ENCODE measurements at regions not wholly inside any gene's neighbourhood (a gene's known extent, or its start where the extent isn't known, plus 50 kb on each side); places are given as distances from the start of the nearest gene placed in this dataset.
"Not testable (repeated sequence)": the region's sequence is repeated elsewhere in the genome, so short reads cannot be mapped to it uniquely, and the experiment has no call there.

GRCh38 chr18:64401268-64402060 is 252.6 kb upstream of the LINC00305 start:
- DNase-seq: no peak

GRCh38 chr18:64399566-64399965 is 250.7 kb upstream of the LINC00305 start:
- no peak for DNase-seq

DNA sequence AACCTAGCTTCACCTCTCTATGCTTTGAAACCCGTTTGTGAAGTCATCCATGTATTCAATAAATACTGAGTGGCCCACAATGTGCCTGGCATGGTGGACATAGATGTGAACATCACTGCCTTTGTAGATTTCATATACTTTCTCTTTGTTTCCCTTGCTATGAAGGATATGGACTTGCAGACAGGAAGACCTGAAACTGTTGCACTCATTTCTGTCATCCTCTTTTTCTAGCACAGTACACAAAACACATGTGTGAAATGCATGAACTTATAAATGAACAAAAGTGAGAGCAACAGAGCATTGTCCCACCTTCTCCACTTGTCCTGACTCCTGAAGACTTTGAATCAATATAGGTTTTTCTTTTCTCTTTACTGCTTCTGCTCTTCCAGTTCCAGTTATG is 249.4 kb upstream of the LINC00305 start:
- no peak for DNase-seq

GRCh38 chr18:64392202-64392601 is 243.3 kb upstream of the LINC00305 start:
- DNase-seq: no peak

- DNase-seq: no peak
Measured at GRCh38 chr18:64384101-64384500, 235.2 kb upstream of the LINC00305 start.

DNA sequence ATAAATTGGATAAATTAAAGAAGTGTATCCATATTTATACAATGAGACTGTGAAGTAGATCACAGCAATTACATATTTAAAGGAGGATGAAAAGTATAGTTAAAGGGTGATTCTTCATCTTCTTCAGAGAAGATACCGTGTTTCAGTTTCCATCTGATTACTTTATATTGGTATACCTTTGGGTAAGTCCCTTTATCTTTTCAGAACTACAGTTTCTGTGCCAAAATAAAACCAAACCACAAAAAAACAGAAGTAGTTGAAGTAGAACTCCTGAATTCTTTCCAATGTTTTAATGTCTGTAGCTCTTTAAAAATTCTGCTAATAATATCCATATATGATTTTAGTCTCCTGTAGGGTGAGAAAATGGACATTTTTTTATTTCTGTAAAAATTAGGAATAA is 231.2 kb upstream of the LINC00305 start:
- no peak for DNase-seq

GRCh38 chr18:64379662-64380061 is 230.8 kb upstream of the LINC00305 start:
- DNase-seq: no peak

DNA sequence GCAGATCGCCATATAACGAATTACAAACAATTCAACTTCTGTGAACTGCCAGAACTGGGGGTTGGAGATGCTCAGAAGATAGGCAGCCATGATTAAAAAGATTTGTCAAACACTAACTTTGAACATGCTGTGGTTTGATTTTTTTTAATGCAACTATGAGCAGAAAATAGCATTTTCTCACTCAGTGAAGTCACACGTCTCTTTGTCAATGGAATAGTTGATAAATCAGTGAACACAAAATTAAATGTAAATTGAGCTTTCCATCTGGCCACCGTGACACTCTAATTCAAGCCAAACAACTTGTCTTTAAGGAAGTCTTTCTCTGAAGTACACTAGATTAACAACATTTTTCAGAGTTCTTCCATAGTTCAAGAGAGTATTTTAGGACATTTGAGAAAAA is 228.6 kb upstream of the LINC00305 start:
- no peak for DNase-seq

DNA sequence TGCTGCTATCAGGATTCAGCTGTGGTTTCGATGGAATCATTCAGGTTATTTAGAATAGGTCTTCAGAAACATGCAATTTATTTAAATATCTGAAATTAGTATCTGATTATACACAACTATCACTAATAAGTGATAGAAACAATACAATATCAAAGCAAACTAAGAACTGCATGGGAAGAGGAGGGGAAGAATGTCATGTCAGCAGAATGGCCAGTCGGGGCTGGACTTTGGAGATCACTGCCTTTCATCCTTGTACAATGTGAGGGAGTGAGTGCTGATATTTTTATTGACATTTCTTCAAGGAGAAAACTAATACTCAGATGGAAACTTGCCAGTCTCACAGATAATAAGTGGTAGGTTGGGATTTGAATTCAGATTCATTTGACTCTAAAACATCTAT is 224.0 kb upstream of the LINC00305 start:
- no peak for DNase-seq

DNA sequence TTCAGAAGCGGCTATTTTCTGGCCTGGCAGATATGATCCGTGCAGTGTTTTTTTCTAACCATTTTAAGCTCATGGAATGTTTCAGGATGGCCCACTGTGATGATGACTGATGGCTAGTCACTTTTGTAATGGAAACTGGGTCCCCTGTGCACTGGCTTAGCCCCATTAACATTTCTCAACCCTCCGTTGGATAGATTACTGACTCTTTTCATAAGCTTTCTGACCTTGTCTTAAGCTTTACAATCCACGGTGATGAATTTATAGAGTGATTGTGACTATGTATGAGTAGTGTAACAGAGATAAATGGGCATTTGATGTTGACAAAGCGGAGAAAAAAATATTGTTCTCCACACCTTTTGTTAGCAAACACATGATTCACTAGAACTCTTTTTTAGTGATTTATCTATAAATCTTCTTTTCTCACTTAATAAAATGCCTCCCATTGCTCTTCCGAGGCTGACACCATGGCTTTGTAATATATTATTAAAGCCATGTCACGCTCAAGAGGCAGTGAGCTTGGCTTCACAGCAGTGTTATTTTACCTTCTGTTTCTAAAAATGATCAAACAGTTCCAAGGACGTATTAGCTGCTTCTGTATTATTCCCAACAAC is 221.0 kb upstream of the LINC00305 start:
- not testable (repeated sequence) for DNase-seq

DNA sequence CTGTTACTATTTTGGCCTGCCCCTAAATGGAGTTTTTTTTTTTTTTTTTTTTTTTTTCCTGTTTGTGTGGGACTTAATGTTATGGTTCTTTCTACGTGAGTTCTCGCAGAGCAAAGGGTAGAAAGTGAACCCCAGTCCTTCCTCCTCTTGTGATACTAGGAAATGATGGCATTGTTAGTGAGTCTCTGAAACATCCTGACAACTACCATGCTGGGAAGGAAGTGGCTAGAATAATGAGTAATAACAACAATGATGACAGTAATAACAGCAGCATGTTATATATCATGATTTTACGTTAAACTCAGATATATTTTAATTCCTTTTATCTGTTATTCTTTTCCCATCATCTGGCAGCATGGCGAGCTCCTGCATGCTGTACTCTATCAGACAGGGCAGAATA is 216.2 kb upstream of the LINC00305 start:
- DNase-seq: no peak

- DNase-seq: no peak
Measured at GRCh38 chr18:64337673-64338072, 188.8 kb upstream of the LINC00305 start.

GRCh38 chr18:64337018-64337417 is 188.1 kb upstream of the LINC00305 start:
- no peak for DNase-seq

DNA sequence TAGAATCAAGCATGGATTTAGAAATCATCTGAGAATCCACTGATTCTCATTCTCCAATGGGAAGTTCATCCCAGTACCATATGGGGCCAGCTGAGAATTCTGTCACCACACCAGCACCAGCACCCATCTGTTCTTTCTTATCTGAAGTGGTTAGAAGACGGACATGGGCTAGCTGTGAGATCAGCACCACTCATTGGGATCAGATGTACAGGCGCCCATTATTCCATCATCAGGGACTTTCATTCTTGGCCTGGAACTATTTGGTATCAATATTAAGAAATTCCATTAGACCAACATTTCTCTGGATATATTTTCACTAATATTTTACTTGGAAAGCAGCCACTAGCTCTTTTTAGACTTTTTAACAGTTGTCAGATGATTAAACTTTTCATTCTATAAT is 185.9 kb upstream of the LINC00305 start:
- no peak for DNase-seq

GRCh38 chr18:64333584-64333983 is 184.7 kb upstream of the LINC00305 start:
- no peak for DNase-seq

- no peak for DNase-seq
Measured at GRCh38 chr18:64332835-64333234, 183.9 kb upstream of the LINC00305 start.

- DNase-seq: no peak
Measured at GRCh38 chr18:64331419-64331818, 182.5 kb upstream of the LINC00305 start.

DNA sequence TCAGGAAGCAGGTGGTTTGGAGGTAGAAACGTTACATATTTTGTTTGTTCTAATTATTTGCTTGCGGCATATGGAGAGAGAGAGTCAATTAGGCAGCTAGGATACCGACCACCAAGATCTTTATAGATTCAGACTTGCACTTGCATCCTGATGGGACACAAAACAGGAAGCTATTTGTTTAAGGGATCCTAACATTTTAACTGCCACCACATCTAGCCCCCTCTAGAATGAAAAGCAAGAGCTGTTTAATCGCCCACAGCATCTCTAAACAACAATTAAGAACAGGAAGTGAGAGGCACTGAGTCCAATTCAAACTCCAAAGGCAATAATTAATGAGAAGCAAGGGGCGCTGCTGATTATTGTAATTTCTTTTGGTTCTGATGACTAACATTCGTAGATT is 182.0 kb upstream of the LINC00305 start:
- no peak for DNase-seq

DNA sequence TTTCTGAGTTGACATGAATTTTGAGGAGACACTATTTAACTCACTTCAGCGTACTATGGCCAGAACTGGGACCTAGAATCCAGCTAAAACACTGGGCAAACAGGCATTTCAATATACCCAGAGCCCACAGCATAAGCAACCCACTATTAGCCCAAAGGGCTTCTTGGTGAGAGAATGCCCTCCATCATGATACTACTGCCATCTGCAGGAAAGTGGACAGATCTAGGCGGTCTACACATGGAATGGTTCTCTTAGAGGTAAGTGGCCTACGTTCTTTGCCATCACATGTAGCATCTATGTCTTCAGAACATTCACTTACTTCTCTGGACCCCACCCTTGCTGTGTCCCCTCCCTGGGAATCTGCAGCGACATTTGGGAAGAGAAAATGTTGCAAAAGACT is 181.3 kb upstream of the LINC00305 start:
- no peak for DNase-seq

GRCh38 chr18:64322189-64322588 is 173.3 kb upstream of the LINC00305 start:
- no peak for DNase-seq

GRCh38 chr18:64318547-64318946 is 169.7 kb upstream of the LINC00305 start:
- no peak for DNase-seq

DNA sequence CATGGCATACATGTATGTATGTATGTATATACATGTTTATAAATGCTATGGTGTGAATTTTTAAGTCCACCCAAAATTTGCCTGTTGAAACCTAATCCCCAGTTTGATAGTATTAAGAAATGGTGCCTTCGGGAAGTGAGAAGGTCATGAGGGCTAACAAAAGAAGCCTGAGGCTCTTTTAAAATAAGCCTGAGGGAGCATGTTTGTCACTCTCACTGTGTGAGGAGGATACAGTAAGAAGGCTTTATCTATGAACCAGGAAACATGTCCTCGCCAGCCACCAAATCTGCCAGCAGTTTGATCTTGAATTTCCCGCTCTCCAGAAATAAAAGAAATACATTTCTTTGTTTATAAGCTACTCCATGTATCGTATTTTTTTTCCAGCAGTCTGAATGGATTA is 163.0 kb upstream of the LINC00305 start:
- DNase-seq: no peak

GRCh38 chr18:64295839-64296238 is 147.0 kb upstream of the LINC00305 start:
- no peak for DNase-seq

DNA sequence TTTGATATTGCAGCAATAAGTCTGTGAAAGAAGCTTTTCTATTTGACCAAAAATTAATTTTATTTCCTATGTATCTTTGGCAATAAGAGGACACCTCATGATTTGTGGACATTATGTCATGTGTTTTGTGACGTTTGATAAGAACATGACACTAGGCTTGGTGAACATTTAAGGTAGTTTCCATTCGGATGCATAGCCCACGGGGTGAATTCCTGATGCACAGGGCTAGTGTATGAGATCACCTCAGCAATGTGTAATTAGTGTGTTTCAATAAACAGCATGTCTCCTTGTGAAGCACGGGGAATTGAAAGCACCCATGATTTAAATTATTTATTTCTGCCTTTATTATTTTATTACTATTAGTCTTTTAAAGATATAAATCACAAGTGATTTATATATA is 146.1 kb upstream of the LINC00305 start:
- no peak for DNase-seq
